SK-N-SH treated with all-trans-retinoic acid at 6 μM for 48 hours (cell line): ENCODE measurements at regions not wholly inside any gene's neighbourhood (a gene's known extent, or its start where the extent isn't known, plus 50 kb on each side); places are given as distances from the start of the nearest gene placed in this dataset.
A peak's percentile ranks its signal among the peaks of the same experiment; 100 is the strongest.

Source experiments
- ATAC-seq: fragments of 200-7000 bp; cut with Tn5 transposase; 3 replicates; pipeline ENCODE4 v1.9.1; 2020; ENCODE audit warnings: mild to moderate bottlenecking, moderate library complexity
- ARNTL ChIP-seq: fragments of 450-650 bp; formaldehyde crosslinking; IDR thresholded peaks from 2 replicates; pipeline ENCODE4 v1.5.0; 2020; ENCODE audit warnings: low read depth, mild to moderate bottlenecking, moderate library complexity, borderline replicate concordance
- CSDC2 ChIP-seq: fragments of 250-450 bp; sonication (Bioruptor Pico); IDR thresholded peaks from 2 replicates; pipeline ENCODE4 v1.5.0; 2020; ENCODE audit warnings: mild to moderate bottlenecking, moderate library complexity
- CSRNP3 ChIP-seq: fragments of 250-450 bp; sonication (Bioruptor Pico); IDR thresholded peaks from 2 replicates; pipeline ENCODE4 v1.5.1; 2021; ENCODE audit warnings: mild to moderate bottlenecking, moderate library complexity
- ESRRG ChIP-seq: fragments of 250-450 bp; sonication (Bioruptor Pico); IDR thresholded peaks from 2 replicates; pipeline ENCODE4 v1.6.1; 2021; ENCODE audit warnings: mild to moderate bottlenecking
- GLIS3 ChIP-seq: fragments of 250-450 bp; sonication (Bioruptor Pico); IDR thresholded peaks from 2 replicates; pipeline ENCODE4 v1.5.0; 2020; ENCODE audit warnings: mild to moderate bottlenecking, moderate library complexity
- ISL1 ChIP-seq: fragments of 250-450 bp; sonication (Bioruptor Pico); IDR thresholded peaks from 2 replicates; pipeline ENCODE4 v2.1.2; 2022; ENCODE audit warnings: mild to moderate bottlenecking, moderate library complexity
- OSR1 ChIP-seq: fragments of 250-450 bp; sonication (Bioruptor Pico); IDR thresholded peaks from 2 replicates; pipeline ENCODE4 v1.8.0; 2022; ENCODE audit warnings: moderate library complexity, mild to moderate bottlenecking, inconsistent platforms
- POU6F1 ChIP-seq: fragments of 250-450 bp; sonication (Bioruptor Pico); IDR thresholded peaks from 2 replicates; pipeline ENCODE4 v1.8.0; 2021; ENCODE audit warnings: low read depth, mild to moderate bottlenecking, moderate library complexity, borderline replicate concordance
- PPARA ChIP-seq: fragments of 250-450 bp; sonication (Bioruptor Pico); IDR thresholded peaks from 2 replicates; pipeline ENCODE4 v1.5.0; 2020; ENCODE audit warnings: mild to moderate bottlenecking, borderline replicate concordance
- RARB ChIP-seq: fragments of 250-450 bp; sonication (Bioruptor Pico); IDR thresholded peaks from 2 replicates; pipeline ENCODE4 v1.8.0; 2021; ENCODE audit warnings: mild to moderate bottlenecking, moderate library complexity
- SNAI2 ChIP-seq: fragments of 250-450 bp; sonication (Bioruptor Pico); IDR thresholded peaks from 2 replicates; pipeline ENCODE4 v1.5.0; 2020; ENCODE audit warnings: mild to moderate bottlenecking, moderate library complexity
- TCF4 ChIP-seq: fragments of 250-450 bp; sonication (Bioruptor Pico); IDR thresholded peaks from 2 replicates; pipeline ENCODE4 v1.8.0; 2021; ENCODE audit warnings: mild to moderate bottlenecking, moderate library complexity, borderline replicate concordance
- TOX ChIP-seq: fragments of 250-450 bp; sonication (Bioruptor Pico); IDR thresholded peaks from 2 replicates; pipeline ENCODE4 v1.8.0; 2021; ENCODE audit warnings: mild to moderate bottlenecking, moderate library complexity, borderline replicate concordance
- TSHZ2 ChIP-seq: fragments of 250-450 bp; sonication (Bioruptor Pico); IDR thresholded peaks from 2 replicates; pipeline ENCODE4 v1.5.0; 2020; ENCODE audit warnings: mild to moderate bottlenecking, moderate library complexity
- ZC3H10 ChIP-seq: fragments of 250-450 bp; sonication (Bioruptor Pico); IDR thresholded peaks from 2 replicates; pipeline ENCODE4 v1.5.1; 2021; ENCODE audit warnings: mild to moderate bottlenecking, moderate library complexity
- ZFP3 ChIP-seq: fragments of 250-450 bp; sonication (Bioruptor Pico); IDR thresholded peaks from 2 replicates; pipeline ENCODE4 v1.5.0; 2020; ENCODE audit warnings: mild to moderate bottlenecking, moderate library complexity
- ZNF565 ChIP-seq: fragments of 450-650 bp; formaldehyde crosslinking; conservative IDR thresholded peaks from 2 replicates; pipeline ENCODE4 v1.5.0; 2020; ENCODE audit warnings: low read depth, mild to moderate bottlenecking, moderate library complexity
- ZNF70 ChIP-seq: fragments of 450-650 bp; formaldehyde crosslinking; IDR thresholded peaks from 2 replicates; pipeline ENCODE4 v1.5.0; 2020; ENCODE audit warnings: mild to moderate bottlenecking, moderate library complexity
- ZNF8 ChIP-seq: fragments of 450-650 bp; formaldehyde crosslinking; IDR thresholded peaks from 2 replicates; pipeline ENCODE4 v1.5.0; 2020; ENCODE audit warnings: mild to moderate bottlenecking, moderate library complexity

DNA sequence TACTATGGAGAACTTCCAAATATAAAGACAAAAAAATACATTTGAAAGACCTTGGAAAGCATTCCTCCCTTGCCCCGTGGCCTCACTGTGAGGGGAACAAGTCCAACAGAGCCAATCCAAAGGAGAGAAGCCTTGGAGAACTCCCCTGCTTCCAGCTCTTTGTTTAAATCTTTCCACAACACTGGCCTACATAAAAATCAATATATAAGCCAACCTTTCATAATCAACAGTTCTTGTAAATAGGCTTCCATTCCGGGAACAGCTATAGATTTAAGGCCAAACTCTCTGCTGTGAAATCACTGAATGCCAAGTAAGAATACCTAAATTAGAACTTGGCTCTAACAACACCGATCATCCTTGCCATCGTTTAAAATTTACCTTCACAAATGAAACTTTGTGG lies 242.1 kb downstream of the HACE1 start:
- no peak for TF ChIP-seq OSR1
- no peak for TF ChIP-seq TSHZ2
- TF ChIP-seq CSRNP3 (CRISPR knock-in tag) = no peak
- TF ChIP-seq GLIS3 = no peak
- TF ChIP-seq CSDC2 (CRISPR knock-in tag) = no peak
- TF ChIP-seq ZFP3 (CRISPR knock-in tag) = no peak
- no peak for TF ChIP-seq TOX (CRISPR knock-in tag)
- no peak for ATAC-seq

DNA sequence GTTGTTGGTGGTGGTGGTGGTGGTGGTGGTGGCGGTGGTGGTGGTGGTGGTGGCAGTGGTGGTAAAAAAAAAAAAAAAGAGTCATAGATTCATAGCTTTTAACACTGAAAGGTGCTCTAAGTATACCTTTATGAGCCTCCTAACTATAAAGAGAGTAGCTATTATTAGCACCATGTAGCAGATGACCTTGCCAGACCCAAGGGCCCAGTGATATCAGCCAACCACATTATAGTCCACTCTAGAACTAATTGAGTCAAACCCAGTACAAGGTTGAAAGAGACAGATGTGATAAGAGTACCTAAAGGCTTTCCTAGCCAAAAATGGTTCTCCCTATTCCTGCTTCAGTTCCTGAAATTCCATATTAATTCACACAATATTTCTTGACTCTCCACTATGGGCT lies 245.3 kb downstream of the HACE1 start:
- no peak for TF ChIP-seq TCF4
- TF ChIP-seq ESRRG (CRISPR knock-in tag) = no peak
- no peak for TF ChIP-seq ZNF565 (CRISPR knock-in tag)
- no peak for TF ChIP-seq SNAI2 (CRISPR knock-in tag)
- TF ChIP-seq, all 23 proteins: peak for 0
- no peak for ATAC-seq

GRCh38 chr6:104613416-104614001 lies 246.2 kb downstream of the HACE1 start:
- TF ChIP-seq ZFP3 (CRISPR knock-in tag) (no peak), ISL1 (CRISPR knock-in tag) (peak; percentile 69), OSR1 (no peak), CSRNP3 (CRISPR knock-in tag) (0 out of 2 replicates have a peak, but pooled peaks have one; percentile 38), ARNTL (CRISPR knock-in tag) (no peak), SNAI2 (CRISPR knock-in tag) (no peak), TSHZ2 (no peak), ESRRG (CRISPR knock-in tag) (no peak), ZNF8 (CRISPR knock-in tag) (no peak), POU6F1 (no peak), ZNF70 (no peak), ZC3H10 (CRISPR knock-in tag) (no peak), RARB (no peak), CSDC2 (CRISPR knock-in tag) (no peak), PPARA (CRISPR knock-in tag) (no peak)
- ATAC-seq = peak; percentile 65
